K562 (cell line): ENCODE measurements at regions not wholly inside any gene's neighbourhood (a gene's known extent, or its start where the extent isn't known, plus 50 kb on each side); places are given as distances from the start of the nearest gene placed in this dataset.

Source experiments
- BRCA1 ChIP-seq, 2 experiments: fragments of 450-650 bp in 1 of 2; sonication (generic) in 1 of 2; formaldehyde crosslinking in 1 of 2; IDR thresholded peaks; 2 replicates each; pipeline versions ENCODE4 v1.5.0 to v1.6.1; 2017 to 2020; ENCODE audit warnings: mild to moderate bottlenecking in 1 of 2, missing genetic modification reagents in 1 of 2
- BRD4 ChIP-seq: fragments of 200-600 bp; sonication (generic); IDR thresholded peaks from 2 replicates; pipeline ENCODE4 v1.6.1; 2017; ENCODE audit warnings: inconsistent platforms
- CAMTA2 ChIP-seq: fragments of 250-450 bp; sonication (Bioruptor Pico); conservative IDR thresholded peaks from 2 replicates; pipeline ENCODE4 v1.5.1; 2022
- FOXA3 ChIP-seq, 2 experiments: fragments of 450-650 bp in 1 of 2; sonication (generic) in 1 of 2; formaldehyde crosslinking; IDR thresholded peaks in 1 of 2; conservative IDR thresholded peaks in 1 of 2; 2 replicates each; pipeline versions ENCODE4 v1.4.0 to v1.8.0; 2020 to 2022; ENCODE audit warnings: mild to moderate bottlenecking in 2 of 2, missing genetic modification reagents in 1 of 2
- HNRNPK ChIP-seq: fragments of 200-400 bp; formaldehyde crosslinking; IDR thresholded peaks from one replicate; pipeline ENCODE4 v1.6.1; 2018; ENCODE audit warnings: mild to moderate bottlenecking, low read depth, low read length; ENCODE audit not compliant: poor library complexity, severe bottlenecking
- MCM7 ChIP-seq, 2 experiments: fragments of 450-650 bp; IDR thresholded peaks; 2 replicates each; pipeline ENCODE4 v1.6.1; 2016 to 2018
- STAT5B ChIP-seq: fragments of 250-450 bp; sonication (Bioruptor Pico); IDR thresholded peaks from 2 replicates; pipeline ENCODE4 v1.8.0; 2021; ENCODE audit warnings: mild to moderate bottlenecking, inconsistent platforms
- TF ChIP-seq, protein P1 (sequence below): fragments of 200-400 bp; formaldehyde crosslinking; IDR thresholded peaks from 2 replicates; pipeline ENCODE4 v1.6.1; 2017; ENCODE audit warnings: mild to moderate bottlenecking, low read depth, low read length, moderate library complexity
- TF ChIP-seq, protein P2 (sequence below): fragments of 450-650 bp; formaldehyde crosslinking; IDR thresholded peaks from 2 replicates; pipeline ENCODE4 v1.4.0; 2022; ENCODE audit warnings: missing genetic modification characterization
- TF ChIP-seq, protein P3 (sequence below): sonication (generic); formaldehyde crosslinking; IDR thresholded peaks from 2 replicates; pipeline ENCODE4 v1.8.1; 2022; ENCODE audit warnings: missing genetic modification reagents
- TF ChIP-seq, protein P4 (sequence below): sonication (generic); formaldehyde crosslinking; IDR thresholded peaks from 2 replicates; pipeline ENCODE4 v1.8.0; 2023; ENCODE audit warnings: missing genetic modification reagents, mild to moderate bottlenecking, borderline replicate concordance
- TF ChIP-seq, protein P5 (sequence below): fragments of 450-650 bp; IDR thresholded peaks from 2 replicates; pipeline ENCODE4 v1.6.1; 2017; ENCODE audit warnings: mild to moderate bottlenecking, moderate library complexity
- TF ChIP-seq, protein P6 (sequence below): sonication (generic); formaldehyde crosslinking; IDR thresholded peaks from 2 replicates; pipeline ENCODE4 v1.5.0; 2020; ENCODE audit warnings: missing genetic modification reagents

DNA sequence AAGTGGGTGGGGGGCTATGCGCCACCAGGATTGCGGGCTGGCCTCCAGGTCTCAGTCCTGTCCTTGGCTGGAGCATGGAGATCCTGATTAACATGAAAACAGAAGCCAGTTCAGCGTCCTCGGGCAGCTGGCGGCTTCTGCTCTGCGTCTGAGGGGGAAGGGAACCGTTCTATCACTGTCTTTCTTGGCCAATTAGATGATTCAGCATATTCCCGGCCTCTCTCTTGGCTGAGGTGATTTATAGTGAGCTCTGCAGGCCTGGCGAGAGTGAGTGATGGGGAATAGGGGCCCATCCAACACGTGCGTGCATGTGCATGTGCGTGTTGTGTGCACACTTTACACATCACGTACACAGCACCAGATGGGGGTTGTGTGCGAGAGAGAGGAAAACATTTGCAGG is 145.8 kb upstream of the ATP6AP2 start (continued):
- TF ChIP-seq BRCA1 (IDR thresholded peaks at IDR 0.05) (no peak), BRCA1 (CRISPR knock-in tag; IDR thresholded peaks at IDR 0.05) (no peak), BRD4 (no peak), CAMTA2 (CRISPR knock-in tag) (no peak), FOXA3 (CRISPR knock-in tag; conservative IDR thresholded peaks at IDR 0.05 in 1 of 2, IDR thresholded peaks at IDR 0.05 in 1 of 2) (no peak), STAT5B (CRISPR knock-in tag) (no peak), MCM7 (IDR thresholded peaks at IDR 0.05) (no peak), HNRNPK (no peak)
- TF ChIP-seq, protein P1, sequence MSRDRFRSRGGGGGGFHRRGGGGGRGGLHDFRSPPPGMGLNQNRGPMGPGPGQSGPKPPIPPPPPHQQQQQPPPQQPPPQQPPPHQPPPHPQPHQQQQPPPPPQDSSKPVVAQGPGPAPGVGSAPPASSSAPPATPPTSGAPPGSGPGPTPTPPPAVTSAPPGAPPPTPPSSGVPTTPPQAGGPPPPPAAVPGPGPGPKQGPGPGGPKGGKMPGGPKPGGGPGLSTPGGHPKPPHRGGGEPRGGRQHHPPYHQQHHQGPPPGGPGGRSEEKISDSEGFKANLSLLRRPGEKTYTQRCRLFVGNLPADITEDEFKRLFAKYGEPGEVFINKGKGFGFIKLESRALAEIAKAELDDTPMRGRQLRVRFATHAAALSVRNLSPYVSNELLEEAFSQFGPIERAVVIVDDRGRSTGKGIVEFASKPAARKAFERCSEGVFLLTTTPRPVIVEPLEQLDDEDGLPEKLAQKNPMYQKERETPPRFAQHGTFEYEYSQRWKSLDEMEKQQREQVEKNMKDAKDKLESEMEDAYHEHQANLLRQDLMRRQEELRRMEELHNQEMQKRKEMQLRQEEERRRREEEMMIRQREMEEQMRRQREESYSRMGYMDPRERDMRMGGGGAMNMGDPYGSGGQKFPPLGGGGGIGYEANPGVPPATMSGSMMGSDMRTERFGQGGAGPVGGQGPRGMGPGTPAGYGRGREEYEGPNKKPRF = no peak
- TF ChIP-seq, protein P2, sequence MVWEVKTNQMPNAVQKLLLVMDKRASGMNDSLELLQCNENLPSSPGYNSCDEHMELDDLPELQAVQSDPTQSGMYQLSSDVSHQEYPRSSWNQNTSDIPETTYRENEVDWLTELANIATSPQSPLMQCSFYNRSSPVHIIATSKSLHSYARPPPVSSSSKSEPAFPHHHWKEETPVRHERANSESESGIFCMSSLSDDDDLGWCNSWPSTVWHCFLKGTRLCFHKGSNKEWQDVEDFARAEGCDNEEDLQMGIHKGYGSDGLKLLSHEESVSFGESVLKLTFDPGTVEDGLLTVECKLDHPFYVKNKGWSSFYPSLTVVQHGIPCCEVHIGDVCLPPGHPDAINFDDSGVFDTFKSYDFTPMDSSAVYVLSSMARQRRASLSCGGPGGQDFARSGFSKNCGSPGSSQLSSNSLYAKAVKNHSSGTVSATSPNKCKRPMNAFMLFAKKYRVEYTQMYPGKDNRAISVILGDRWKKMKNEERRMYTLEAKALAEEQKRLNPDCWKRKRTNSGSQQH = no peak
- TF ChIP-seq, protein P3, sequence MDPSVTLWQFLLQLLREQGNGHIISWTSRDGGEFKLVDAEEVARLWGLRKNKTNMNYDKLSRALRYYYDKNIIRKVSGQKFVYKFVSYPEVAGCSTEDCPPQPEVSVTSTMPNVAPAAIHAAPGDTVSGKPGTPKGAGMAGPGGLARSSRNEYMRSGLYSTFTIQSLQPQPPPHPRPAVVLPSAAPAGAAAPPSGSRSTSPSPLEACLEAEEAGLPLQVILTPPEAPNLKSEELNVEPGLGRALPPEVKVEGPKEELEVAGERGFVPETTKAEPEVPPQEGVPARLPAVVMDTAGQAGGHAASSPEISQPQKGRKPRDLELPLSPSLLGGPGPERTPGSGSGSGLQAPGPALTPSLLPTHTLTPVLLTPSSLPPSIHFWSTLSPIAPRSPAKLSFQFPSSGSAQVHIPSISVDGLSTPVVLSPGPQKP (CRISPR knock-in tag) = no peak
- TF ChIP-seq, protein P4, sequence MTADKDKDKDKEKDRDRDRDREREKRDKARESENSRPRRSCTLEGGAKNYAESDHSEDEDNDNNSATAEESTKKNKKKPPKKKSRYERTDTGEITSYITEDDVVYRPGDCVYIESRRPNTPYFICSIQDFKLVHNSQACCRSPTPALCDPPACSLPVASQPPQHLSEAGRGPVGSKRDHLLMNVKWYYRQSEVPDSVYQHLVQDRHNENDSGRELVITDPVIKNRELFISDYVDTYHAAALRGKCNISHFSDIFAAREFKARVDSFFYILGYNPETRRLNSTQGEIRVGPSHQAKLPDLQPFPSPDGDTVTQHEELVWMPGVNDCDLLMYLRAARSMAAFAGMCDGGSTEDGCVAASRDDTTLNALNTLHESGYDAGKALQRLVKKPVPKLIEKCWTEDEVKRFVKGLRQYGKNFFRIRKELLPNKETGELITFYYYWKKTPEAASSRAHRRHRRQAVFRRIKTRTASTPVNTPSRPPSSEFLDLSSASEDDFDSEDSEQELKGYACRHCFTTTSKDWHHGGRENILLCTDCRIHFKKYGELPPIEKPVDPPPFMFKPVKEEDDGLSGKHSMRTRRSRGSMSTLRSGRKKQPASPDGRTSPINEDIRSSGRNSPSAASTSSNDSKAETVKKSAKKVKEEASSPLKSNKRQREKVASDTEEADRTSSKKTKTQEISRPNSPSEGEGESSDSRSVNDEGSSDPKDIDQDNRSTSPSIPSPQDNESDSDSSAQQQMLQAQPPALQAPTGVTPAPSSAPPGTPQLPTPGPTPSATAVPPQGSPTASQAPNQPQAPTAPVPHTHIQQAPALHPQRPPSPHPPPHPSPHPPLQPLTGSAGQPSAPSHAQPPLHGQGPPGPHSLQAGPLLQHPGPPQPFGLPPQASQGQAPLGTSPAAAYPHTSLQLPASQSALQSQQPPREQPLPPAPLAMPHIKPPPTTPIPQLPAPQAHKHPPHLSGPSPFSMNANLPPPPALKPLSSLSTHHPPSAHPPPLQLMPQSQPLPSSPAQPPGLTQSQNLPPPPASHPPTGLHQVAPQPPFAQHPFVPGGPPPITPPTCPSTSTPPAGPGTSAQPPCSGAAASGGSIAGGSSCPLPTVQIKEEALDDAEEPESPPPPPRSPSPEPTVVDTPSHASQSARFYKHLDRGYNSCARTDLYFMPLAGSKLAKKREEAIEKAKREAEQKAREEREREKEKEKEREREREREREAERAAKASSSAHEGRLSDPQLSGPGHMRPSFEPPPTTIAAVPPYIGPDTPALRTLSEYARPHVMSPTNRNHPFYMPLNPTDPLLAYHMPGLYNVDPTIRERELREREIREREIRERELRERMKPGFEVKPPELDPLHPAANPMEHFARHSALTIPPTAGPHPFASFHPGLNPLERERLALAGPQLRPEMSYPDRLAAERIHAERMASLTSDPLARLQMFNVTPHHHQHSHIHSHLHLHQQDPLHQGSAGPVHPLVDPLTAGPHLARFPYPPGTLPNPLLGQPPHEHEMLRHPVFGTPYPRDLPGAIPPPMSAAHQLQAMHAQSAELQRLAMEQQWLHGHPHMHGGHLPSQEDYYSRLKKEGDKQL (CRISPR knock-in tag) = no peak
- TF ChIP-seq, protein P5, sequence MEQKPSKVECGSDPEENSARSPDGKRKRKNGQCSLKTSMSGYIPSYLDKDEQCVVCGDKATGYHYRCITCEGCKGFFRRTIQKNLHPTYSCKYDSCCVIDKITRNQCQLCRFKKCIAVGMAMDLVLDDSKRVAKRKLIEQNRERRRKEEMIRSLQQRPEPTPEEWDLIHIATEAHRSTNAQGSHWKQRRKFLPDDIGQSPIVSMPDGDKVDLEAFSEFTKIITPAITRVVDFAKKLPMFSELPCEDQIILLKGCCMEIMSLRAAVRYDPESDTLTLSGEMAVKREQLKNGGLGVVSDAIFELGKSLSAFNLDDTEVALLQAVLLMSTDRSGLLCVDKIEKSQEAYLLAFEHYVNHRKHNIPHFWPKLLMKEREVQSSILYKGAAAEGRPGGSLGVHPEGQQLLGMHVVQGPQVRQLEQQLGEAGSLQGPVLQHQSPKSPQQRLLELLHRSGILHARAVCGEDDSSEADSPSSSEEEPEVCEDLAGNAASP = no peak
- TF ChIP-seq, protein P6, sequence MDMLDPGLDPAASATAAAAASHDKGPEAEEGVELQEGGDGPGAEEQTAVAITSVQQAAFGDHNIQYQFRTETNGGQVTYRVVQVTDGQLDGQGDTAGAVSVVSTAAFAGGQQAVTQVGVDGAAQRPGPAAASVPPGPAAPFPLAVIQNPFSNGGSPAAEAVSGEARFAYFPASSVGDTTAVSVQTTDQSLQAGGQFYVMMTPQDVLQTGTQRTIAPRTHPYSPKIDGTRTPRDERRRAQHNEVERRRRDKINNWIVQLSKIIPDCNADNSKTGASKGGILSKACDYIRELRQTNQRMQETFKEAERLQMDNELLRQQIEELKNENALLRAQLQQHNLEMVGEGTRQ (CRISPR knock-in tag) = no peak
